Neural progenitor cell (in vitro differentiated cells): ENCODE measurements at regions not wholly inside any gene's neighbourhood (a gene's known extent, or its start where the extent isn't known, plus 50 kb on each side); places are given as distances from the start of the nearest gene placed in this dataset.

ENCODE experiments used
- DNase-seq: peaks from one replicate; pipeline ENCODE4 v3.0.0-alpha.2; 2016; ENCODE audit warnings: low spot score
- H2AFZ ChIP-seq: fragments of 200-600 bp; sonication (generic); replicated peaks from 2 replicates; pipeline ENCODE4 v1.6.1; 2016; ENCODE audit warnings: antibody characterized with exemption
- H3F3A ChIP-seq: fragments of 200-600 bp; sonication (generic); 2 replicates; pipeline ENCODE4 v1.6.1; 2016; ENCODE audit warnings: antibody characterized with exemption, low read depth
- H3K27ac ChIP-seq: fragments of 200-600 bp; sonication (generic); 2 replicates; pipeline ENCODE4 v1.5.1; 2016; ENCODE audit warnings: mild to moderate bottlenecking
- H3K27me3 ChIP-seq: fragments of 200-600 bp; sonication (generic); 2 replicates; pipeline ENCODE4 v1.6.1; 2016; ENCODE audit warnings: mild to moderate bottlenecking, moderate library complexity
- H3K36me3 ChIP-seq: fragments of 200-600 bp; sonication (generic); 2 replicates; pipeline ENCODE4 v1.5.1; 2016
- H3K4me1 ChIP-seq: fragments of 200-600 bp; sonication (generic); 2 replicates; pipeline ENCODE4 v1.6.1; 2016; ENCODE audit warnings: mixed run types
- H3K4me2 ChIP-seq: fragments of 200-600 bp; sonication (generic); 2 replicates; pipeline ENCODE4 v1.6.1; 2016
- H3K4me3 ChIP-seq: fragments of 200-600 bp; sonication (generic); 2 replicates; pipeline ENCODE4 v1.5.1; 2016
- H3K79me2 ChIP-seq: fragments of 200-600 bp; sonication (generic); 2 replicates; pipeline ENCODE4 v1.6.1; 2016; ENCODE audit warnings: low read depth
- H3K9ac ChIP-seq: fragments of 200-600 bp; sonication (generic); 2 replicates; pipeline ENCODE4 v1.6.1; 2016
- H3K9me3 ChIP-seq: fragments of 200-600 bp; sonication (generic); 2 replicates; pipeline ENCODE4 v1.5.1; 2016; ENCODE audit warnings: low read depth
- H4K20me1 ChIP-seq: fragments of 200-600 bp; sonication (generic); 2 replicates; pipeline ENCODE4 v1.6.1; 2016; ENCODE audit warnings: low read depth
- H3K27ac Mint-ChIP-seq: 3 replicates; pipeline ENCODE4 v1.8.0; 2021; ENCODE audit warnings: mixed read lengths
- H3K27me3 Mint-ChIP-seq: 2 replicates; pipeline ENCODE4 v1.8.0; 2022; ENCODE audit warnings: low read depth, mild to moderate bottlenecking, inconsistent platforms, moderate library complexity, mixed read lengths; ENCODE audit not compliant: insufficient read depth
- H3K36me3 Mint-ChIP-seq: 3 replicates; pipeline ENCODE4 v1.8.0; 2021; ENCODE audit warnings: mixed read lengths
- H3K4me1 Mint-ChIP-seq: 3 replicates; pipeline ENCODE4 v1.8.0; 2021; ENCODE audit warnings: mixed read lengths
- H3K4me3 Mint-ChIP-seq: 3 replicates; pipeline ENCODE4 v1.8.0; 2021; ENCODE audit warnings: mild to moderate bottlenecking, moderate library complexity, mixed read lengths
- H3K9me3 Mint-ChIP-seq: 3 replicates; pipeline ENCODE4 v1.8.0; 2020; ENCODE audit warnings: mixed read lengths
- CTCF ChIP-seq: fragments of 200-600 bp; sonication (generic); IDR thresholded peaks from 2 replicates; pipeline ENCODE4 v1.5.1; 2017; ENCODE audit warnings: antibody characterized with exemption, mild to moderate bottlenecking
- EZH2 ChIP-seq: fragments of 200-600 bp; sonication (generic); IDR thresholded peaks from 2 replicates; pipeline ENCODE4 v1.6.1; 2017; ENCODE audit warnings: antibody characterized with exemption, mild to moderate bottlenecking, moderate library complexity
- EZH2phosphoT487 ChIP-seq: fragments of 200-600 bp; sonication (generic); IDR thresholded peaks from 2 replicates; pipeline ENCODE4 v1.6.1; 2017; ENCODE audit warnings: antibody characterized with exemption

GRCh38 chr13:83272652-83273240 lies 609.5 kb downstream of the SLITRK1 start:
- TF ChIP-seq EZH2 (no peak), EZH2phosphoT487 (no peak), CTCF (no peak)
- Histone ChIP-seq H3K9ac (no peak overlapping the region), H3K4me2 (no peak overlapping the region), H3F3A (no peaks in the 10 kb centered on the region), H3K79me2 (no peaks in the 10 kb centered on the region), H4K20me1 (no peaks in the 10 kb centered on the region), H2AFZ (no peak overlapping the region), H3K9me3 (no peaks in the 10 kb centered on the region), H3K36me3 (no peaks in the 10 kb centered on the region), H3K4me1 (no peaks in the 10 kb centered on the region), H3K27me3 (no peaks in the 10 kb centered on the region), H3K27ac (no peak overlapping the region), H3K4me3 (no peak overlapping the region)
- Mint-ChIP-seq H3K36me3 (no peaks in the 10 kb centered on the region), H3K4me3 (no peak overlapping the region), H3K4me1 (peaks cover 6% of the 10 kb centered on the region), H3K9me3 (no peaks in the 10 kb centered on the region), H3K27me3 (no peaks in the 10 kb centered on the region), H3K27ac (no peak overlapping the region)
- no peak for DNase-seq

- no peak overlapping the region for H3K27ac Mint-ChIP-seq
- H3K36me3 Mint-ChIP-seq, result no peaks in the 10 kb centered on the region
Observed at GRCh38 chr13:83272076-83272475, 610.2 kb downstream of the SLITRK1 start.

GRCh38 chr13:83265279-83265678 lies 617.0 kb downstream of the SLITRK1 start:
- Histone ChIP-seq H3K27ac (no peak overlapping the region), H4K20me1 (no peaks in the 10 kb centered on the region), H3K4me2 (no peak overlapping the region), H3K27me3 (no peaks in the 10 kb centered on the region), H3K79me2 (no peaks in the 10 kb centered on the region), H3K36me3 (no peaks in the 10 kb centered on the region), H3K9ac (no peak overlapping the region), H3K4me1 (no peaks in the 10 kb centered on the region), H3K9me3 (no peaks in the 10 kb centered on the region), H3F3A (no peaks in the 10 kb centered on the region), H2AFZ (no peak overlapping the region), H3K4me3 (no peak overlapping the region)
- no peaks in the 10 kb centered on the region for H3K9me3 Mint-ChIP-seq
- H3K4me3 Mint-ChIP-seq, result no peak overlapping the region
- no peak overlapping the region for H3K27ac Mint-ChIP-seq
- H3K27me3 Mint-ChIP-seq, result no peaks in the 10 kb centered on the region
- TF ChIP-seq EZH2phosphoT487 (no peak), CTCF (no peak), EZH2 (no peak)
- H3K36me3 Mint-ChIP-seq, result no peaks in the 10 kb centered on the region
- H3K4me1 Mint-ChIP-seq, result no peaks in the 10 kb centered on the region
- DNase-seq, result no peak

More at GRCh38 chr13:83272076-83272475, 610.2 kb downstream of the SLITRK1 start:
- Mint-ChIP-seq H3K4me3 (no peak overlapping the region), H3K4me1 (peaks cover 3% of the 10 kb centered on the region), H3K9me3 (no peaks in the 10 kb centered on the region), H3K27me3 (no peaks in the 10 kb centered on the region)
- TF ChIP-seq EZH2 (no peak), CTCF (no peak), EZH2phosphoT487 (no peak)
- no peak overlapping the region for H3K4me2 ChIP-seq
- no peaks in the 10 kb centered on the region for H3F3A ChIP-seq
- no peaks in the 10 kb centered on the region for H3K27me3 ChIP-seq
- H3K27ac ChIP-seq, result no peak overlapping the region
- H3K4me3 ChIP-seq, result no peak overlapping the region
- no peaks in the 10 kb centered on the region for H3K9me3 ChIP-seq
- H3K4me1 ChIP-seq, result no peaks in the 10 kb centered on the region
- no peak for DNase-seq
- no peak overlapping the region for H3K9ac ChIP-seq
- H2AFZ ChIP-seq, result no peak overlapping the region
- H4K20me1 ChIP-seq, result no peaks in the 10 kb centered on the region
- no peaks in the 10 kb centered on the region for H3K79me2 ChIP-seq
- H3K36me3 ChIP-seq, result no peaks in the 10 kb centered on the region
